ENCODE measurements at regions not wholly inside any gene's neighbourhood (a gene's known extent, or its start where the extent isn't known, plus 50 kb on each side); places are given as distances from the start of the nearest gene placed in this dataset.

DNA sequence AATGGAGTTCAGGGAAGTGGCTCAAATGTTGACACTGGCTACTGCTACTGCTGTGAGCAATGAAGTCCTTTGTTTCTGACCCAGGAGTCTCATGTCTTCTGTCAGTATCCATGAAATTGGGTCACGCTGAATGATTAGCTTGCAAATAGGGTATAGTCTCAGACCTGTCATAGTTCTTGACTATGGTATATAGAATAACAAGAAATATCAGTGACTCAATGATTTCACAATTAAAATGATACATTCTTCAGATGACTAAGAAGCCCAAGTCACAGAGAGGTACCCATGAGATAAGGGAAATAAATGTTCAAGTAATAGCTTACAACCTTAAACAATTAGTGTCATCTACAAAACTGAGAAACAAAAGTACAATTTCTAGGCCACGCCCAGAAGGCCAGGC lies 89.3 kb downstream of the LYZL2 start:
- TF ChIP-seq POLR2A (IDR thresholded peaks at IDR 0.05; ENCODE audit: low read length) (no peak), GATA1 (IDR thresholded peaks at IDR 0.05; ENCODE audit: low read depth, low read length) (no peak)

Measured in erythroblast (primary cell).